ENCODE measurements at regions not wholly inside any gene's neighbourhood (a gene's known extent, or its start where the extent isn't known, plus 50 kb on each side); places are given as distances from the start of the nearest gene placed in this dataset.

DNA sequence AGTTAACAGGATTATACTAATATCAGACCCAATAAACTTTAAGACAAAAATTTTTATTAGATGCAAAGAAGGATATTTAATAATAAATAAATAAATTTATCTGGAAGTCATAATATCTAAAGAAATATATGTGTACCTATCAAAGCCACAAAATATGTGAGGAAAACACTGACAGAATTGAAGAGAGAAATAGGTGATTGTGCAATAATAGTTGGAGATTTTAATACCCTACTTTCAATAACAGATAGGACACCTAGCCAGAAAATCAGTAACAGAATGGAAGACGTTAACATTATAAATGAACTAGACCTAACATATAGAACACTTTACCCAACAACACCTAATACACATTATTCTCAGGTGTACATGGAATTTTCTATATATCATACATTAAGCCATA lies 541.4 kb upstream of the SMC2 start:
- TF ChIP-seq, protein P1, sequence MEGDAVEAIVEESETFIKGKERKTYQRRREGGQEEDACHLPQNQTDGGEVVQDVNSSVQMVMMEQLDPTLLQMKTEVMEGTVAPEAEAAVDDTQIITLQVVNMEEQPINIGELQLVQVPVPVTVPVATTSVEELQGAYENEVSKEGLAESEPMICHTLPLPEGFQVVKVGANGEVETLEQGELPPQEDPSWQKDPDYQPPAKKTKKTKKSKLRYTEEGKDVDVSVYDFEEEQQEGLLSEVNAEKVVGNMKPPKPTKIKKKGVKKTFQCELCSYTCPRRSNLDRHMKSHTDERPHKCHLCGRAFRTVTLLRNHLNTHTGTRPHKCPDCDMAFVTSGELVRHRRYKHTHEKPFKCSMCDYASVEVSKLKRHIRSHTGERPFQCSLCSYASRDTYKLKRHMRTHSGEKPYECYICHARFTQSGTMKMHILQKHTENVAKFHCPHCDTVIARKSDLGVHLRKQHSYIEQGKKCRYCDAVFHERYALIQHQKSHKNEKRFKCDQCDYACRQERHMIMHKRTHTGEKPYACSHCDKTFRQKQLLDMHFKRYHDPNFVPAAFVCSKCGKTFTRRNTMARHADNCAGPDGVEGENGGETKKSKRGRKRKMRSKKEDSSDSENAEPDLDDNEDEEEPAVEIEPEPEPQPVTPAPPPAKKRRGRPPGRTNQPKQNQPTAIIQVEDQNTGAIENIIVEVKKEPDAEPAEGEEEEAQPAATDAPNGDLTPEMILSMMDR (IDR thresholded peaks at IDR 0.05; ENCODE audit: low read depth, low read length), result no peak
- TF ChIP-seq POLR2A (IDR thresholded peaks at IDR 0.05; ENCODE audit: extremely low read depth, insufficient read length), result no peak

Measured in NB4 (cell line).